Lung (tissue), 11 donors: ENCODE measurements at regions not wholly inside any gene's neighbourhood (a gene's known extent, or its start where the extent isn't known, plus 50 kb on each side); places are given as distances from the start of the nearest gene placed in this dataset.

Experiments
- ATAC-seq: fragments of 200-7000 bp; cut with Tn5 transposase; one replicate; pipeline ENCODE4 v1.9.1; 2020; ENCODE audit warnings: moderate number of reproducible peaks; ENCODE audit not compliant: insufficient read depth, low FRiP score
- DNase-seq, 3 donors: peaks; one replicate each; pipeline ENCODE4 v3.0.0-alpha.2; 2013 to 2017
- H3K27ac ChIP-seq, 2 donors: one replicate each; pipeline ENCODE4 v1.5.1; 2013; ENCODE audit warnings: mild to moderate bottlenecking in 2 of 2, moderate library complexity in 2 of 2, control low read depth in 1 of 2, inconsistent platforms in 1 of 2, low read depth in 1 of 2, low read length in 1 of 2
- H3K27me3 ChIP-seq, 3 donors: one replicate each; pipeline ENCODE4 v1.5.1; 2013; ENCODE audit warnings: low read length in 2 of 3; ENCODE audit not compliant: control insufficient read depth in 3 of 3, insufficient read depth in 3 of 3
- H3K36me3 ChIP-seq, 4 donors: one replicate each; pipeline ENCODE4 v1.5.1; 2013; ENCODE audit warnings: low read length in 4 of 4, mild to moderate bottlenecking in 1 of 4, moderate library complexity in 1 of 4; ENCODE audit not compliant: control insufficient read depth in 4 of 4, insufficient read depth in 4 of 4
- H3K4me1 ChIP-seq, 5 donors: one replicate each; pipeline ENCODE4 v1.5.1; 2013; ENCODE audit warnings: low read length in 5 of 5, mild to moderate bottlenecking in 2 of 5, moderate library complexity in 1 of 5; ENCODE audit not compliant: control insufficient read depth in 5 of 5, insufficient read depth in 5 of 5
- H3K4me3 ChIP-seq: one replicate; pipeline ENCODE4 v1.5.1; 2013; ENCODE audit warnings: mild to moderate bottlenecking, control low read depth, moderate library complexity
- H3K9ac ChIP-seq, 2 donors: one replicate each; pipeline ENCODE4 v1.5.1; 2013; ENCODE audit warnings: low read length in 2 of 2, control low read depth in 1 of 2; ENCODE audit not compliant: insufficient read depth in 1 of 2
- H3K9me3 ChIP-seq, 4 donors: one replicate each; pipeline ENCODE4 v1.5.1; 2013; ENCODE audit warnings: low read length in 3 of 4, mild to moderate bottlenecking in 1 of 4, moderate library complexity in 1 of 4; ENCODE audit not compliant: control insufficient read depth in 4 of 4, insufficient read depth in 3 of 4
- WGBS, 2 donors: extraction: QIAGEN DNeasy Blood & Tissue Kit; methylation state at CpG; one replicate each; pipeline ENCODE4 v1.1.7; 2013; 5-methylcytosine and 5-hydroxymethylcytosine counted together
- TF ChIP-seq, protein P1 (sequence below): IDR thresholded peaks from 2 replicates; pipeline ENCODE4 v1.5.1; 2012; ENCODE audit warnings: mild to moderate bottlenecking; ENCODE audit errors: control extremely low read depth, extremely low read depth
- donor health status: control.
- donor health status: control.
- donor health status: Bipolar disorder and iron deficiency.
- donor health status: healthy.
- donor health status: DM: yes; HTN: yes; CAD: no.

DNA sequence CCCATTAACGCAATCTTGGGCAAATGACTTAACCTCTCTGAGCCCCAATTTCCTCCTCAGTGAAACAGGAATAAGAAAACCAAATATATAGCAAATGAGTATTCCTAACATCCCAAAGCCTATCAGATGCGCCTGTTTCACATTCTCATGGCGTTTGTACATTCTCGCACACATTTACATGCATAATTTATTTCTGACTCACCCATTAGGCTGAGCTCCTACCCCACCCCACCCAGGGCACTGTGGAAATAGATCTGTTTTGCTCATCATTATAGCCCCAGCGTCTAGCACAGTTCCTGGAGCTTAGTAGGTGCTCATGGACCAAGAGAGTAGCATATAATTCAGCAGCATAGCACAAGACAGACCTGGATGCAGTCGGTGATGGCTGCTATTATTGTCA lies 146.1 kb upstream of the VANGL1 start:
- Histone ChIP-seq H3K4me3 (no peak overlapping the region), H3K36me3 (no peaks in the 10 kb centered on the region)
- no peak for DNase-seq

GRCh38 chr1:115495111-115495510 lies 146.7 kb upstream of the VANGL1 start:
- TF ChIP-seq, protein P1, sequence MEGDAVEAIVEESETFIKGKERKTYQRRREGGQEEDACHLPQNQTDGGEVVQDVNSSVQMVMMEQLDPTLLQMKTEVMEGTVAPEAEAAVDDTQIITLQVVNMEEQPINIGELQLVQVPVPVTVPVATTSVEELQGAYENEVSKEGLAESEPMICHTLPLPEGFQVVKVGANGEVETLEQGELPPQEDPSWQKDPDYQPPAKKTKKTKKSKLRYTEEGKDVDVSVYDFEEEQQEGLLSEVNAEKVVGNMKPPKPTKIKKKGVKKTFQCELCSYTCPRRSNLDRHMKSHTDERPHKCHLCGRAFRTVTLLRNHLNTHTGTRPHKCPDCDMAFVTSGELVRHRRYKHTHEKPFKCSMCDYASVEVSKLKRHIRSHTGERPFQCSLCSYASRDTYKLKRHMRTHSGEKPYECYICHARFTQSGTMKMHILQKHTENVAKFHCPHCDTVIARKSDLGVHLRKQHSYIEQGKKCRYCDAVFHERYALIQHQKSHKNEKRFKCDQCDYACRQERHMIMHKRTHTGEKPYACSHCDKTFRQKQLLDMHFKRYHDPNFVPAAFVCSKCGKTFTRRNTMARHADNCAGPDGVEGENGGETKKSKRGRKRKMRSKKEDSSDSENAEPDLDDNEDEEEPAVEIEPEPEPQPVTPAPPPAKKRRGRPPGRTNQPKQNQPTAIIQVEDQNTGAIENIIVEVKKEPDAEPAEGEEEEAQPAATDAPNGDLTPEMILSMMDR: no peak
- H3K9ac ChIP-seq: no peak overlapping the region

More for the DNA sequence above, 146.1 kb upstream of the VANGL1 start:
- H3K27ac ChIP-seq: no peak overlapping the region
- no peaks in the 10 kb centered on the region for H3K4me1 ChIP-seq
- H3K9me3 ChIP-seq: no peaks in the 10 kb centered on the region
- ATAC-seq: no peak
- peaks cover 0 to 3% (median 0%) of the 10 kb centered on the region in 3 donors for H3K27me3 ChIP-seq
- TF ChIP-seq, protein P1: no peak
- no peak overlapping the region for H3K9ac ChIP-seq
- 90 to 93% methylated on average over 6 of the region's 6 CpGs for WGBS, 2 donors

DNA sequence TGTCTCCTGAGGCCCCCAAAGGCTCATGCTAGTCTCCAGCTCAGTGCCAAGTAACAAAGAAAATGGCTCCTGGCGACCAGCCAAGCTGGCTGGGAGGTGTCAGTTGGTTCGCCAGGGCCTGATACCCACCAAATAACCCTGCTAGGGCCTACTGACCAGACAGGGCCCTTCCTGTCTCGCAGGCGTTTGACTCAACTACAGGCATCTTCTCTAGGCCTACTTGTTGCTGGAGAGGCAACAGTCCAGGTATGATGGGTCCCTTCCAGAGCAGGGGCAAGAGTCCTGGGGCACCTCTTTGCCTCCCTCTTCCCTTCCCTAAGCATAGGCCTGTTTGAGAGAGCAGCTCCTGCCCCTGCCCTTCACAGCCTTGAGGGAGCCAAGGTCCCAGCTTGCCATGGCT lies 147.9 kb upstream of the VANGL1 start:
- no peaks in the 10 kb centered on the region for H3K4me1 ChIP-seq
- no peak overlapping the region for H3K27ac ChIP-seq
- no peaks in the 10 kb centered on the region for H3K36me3 ChIP-seq
- ATAC-seq: no peak
- H3K4me3 ChIP-seq: no peak overlapping the region
- H3K27me3 ChIP-seq: peaks cover 0 to 3% (median 0%) of the 10 kb centered on the region in 3 donors
- no peak overlapping the region for H3K9ac ChIP-seq
- TF ChIP-seq, protein P1: no peak
- no peak for DNase-seq
- no peaks in the 10 kb centered on the region for H3K9me3 ChIP-seq
- WGBS, 2 donors: 86% methylated on average over 4 of the region's 4 CpGs

More at GRCh38 chr1:115495111-115495510, 146.7 kb upstream of the VANGL1 start:
- no peaks in the 10 kb centered on the region for H3K9me3 ChIP-seq
- no peaks in the 10 kb centered on the region for H3K4me1 ChIP-seq
- H3K27me3 ChIP-seq: peaks cover 0 to 3% (median 0%) of the 10 kb centered on the region in 3 donors
- DNase-seq (no peak), ATAC-seq (no peak)
- H3K36me3 ChIP-seq: no peaks in the 10 kb centered on the region
- no peak overlapping the region for H3K4me3 ChIP-seq
- no peak overlapping the region for H3K27ac ChIP-seq
- WGBS, 2 donors: 81 to 86% methylated on average over 3 of the region's 3 CpGs

- no peaks in the 10 kb centered on the region for H3K9me3 ChIP-seq
- DNase-seq (no peak), ATAC-seq (no peak)
- H3K27ac ChIP-seq: no peak overlapping the region
- H3K4me1 ChIP-seq: no peaks in the 10 kb centered on the region
- H3K4me3 ChIP-seq: no peak overlapping the region
- no peak overlapping the region for H3K9ac ChIP-seq
- 71 to 85% methylated on average over 1 of the region's 1 CpG for WGBS, 2 donors
- H3K27me3 ChIP-seq: peaks cover 0 to 1% (median 0%) of the 10 kb centered on the region in 3 donors
- no peaks in the 10 kb centered on the region for H3K36me3 ChIP-seq
- TF ChIP-seq, protein P1: no peak
Observed at GRCh38 chr1:115492880-115493279, 148.9 kb upstream of the VANGL1 start.
